ENCODE measurements at regions not wholly inside any gene's neighbourhood (a gene's known extent, or its start where the extent isn't known, plus 50 kb on each side); places are given as distances from the start of the nearest gene placed in this dataset.

- Mint-ChIP-seq H3K4me3 (no peak overlapping the region), H3K9me3 (peaks cover 5% of the 10 kb centered on the region; the same call in 1 of the 3 replicates), H3K27me3 (ENCODE audit: insufficient read depth, low read depth, poor library complexity) (peaks cover 9% of the 10 kb centered on the region), H3K27ac (no peak overlapping the region), H3K36me3 (ENCODE audit: low read depth) (no peaks in the 10 kb centered on the region), H3K4me1 (peaks cover 30% of the 10 kb centered on the region)
- H3K9me2 ChIP-seq (ENCODE audit: insufficient read depth) = peaks cover 26% of the 10 kb centered on the region; the same call in 1 of the 2 replicates
- H3K36me3 ChIP-seq (ENCODE audit: insufficient read depth) = no peaks in the 10 kb centered on the region
- no peaks in the 10 kb centered on the region for H3K27me3 ChIP-seq (ENCODE audit: insufficient read depth)
- no peak for ATAC-seq
- DNase-seq (ENCODE audit: low spot score) = no peak
- H3F3A ChIP-seq (replicated peaks; ENCODE audit: low read depth) = peaks cover 17% of the 10 kb centered on the region
- no peaks in the 10 kb centered on the region for H3K79me2 ChIP-seq (replicated peaks; ENCODE audit: insufficient read depth)
- H3K4me3 ChIP-seq = no peak overlapping the region
- no peak overlapping the region for H3K27ac ChIP-seq (ENCODE audit: low read depth)
- no peak for TF ChIP-seq REST (IDR thresholded peaks at IDR 0.05; ENCODE audit: unreplicated experiment)
- no peak for TF ChIP-seq ZNF331 (CRISPR knock-in tag; IDR thresholded peaks at IDR 0.05; ENCODE audit: low read depth)
- TF ChIP-seq, protein P1, sequence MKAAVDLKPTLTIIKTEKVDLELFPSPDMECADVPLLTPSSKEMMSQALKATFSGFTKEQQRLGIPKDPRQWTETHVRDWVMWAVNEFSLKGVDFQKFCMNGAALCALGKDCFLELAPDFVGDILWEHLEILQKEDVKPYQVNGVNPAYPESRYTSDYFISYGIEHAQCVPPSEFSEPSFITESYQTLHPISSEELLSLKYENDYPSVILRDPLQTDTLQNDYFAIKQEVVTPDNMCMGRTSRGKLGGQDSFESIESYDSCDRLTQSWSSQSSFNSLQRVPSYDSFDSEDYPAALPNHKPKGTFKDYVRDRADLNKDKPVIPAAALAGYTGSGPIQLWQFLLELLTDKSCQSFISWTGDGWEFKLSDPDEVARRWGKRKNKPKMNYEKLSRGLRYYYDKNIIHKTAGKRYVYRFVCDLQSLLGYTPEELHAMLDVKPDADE (IDR thresholded peaks at IDR 0.05) = no peak
- TF ChIP-seq, protein P2, sequence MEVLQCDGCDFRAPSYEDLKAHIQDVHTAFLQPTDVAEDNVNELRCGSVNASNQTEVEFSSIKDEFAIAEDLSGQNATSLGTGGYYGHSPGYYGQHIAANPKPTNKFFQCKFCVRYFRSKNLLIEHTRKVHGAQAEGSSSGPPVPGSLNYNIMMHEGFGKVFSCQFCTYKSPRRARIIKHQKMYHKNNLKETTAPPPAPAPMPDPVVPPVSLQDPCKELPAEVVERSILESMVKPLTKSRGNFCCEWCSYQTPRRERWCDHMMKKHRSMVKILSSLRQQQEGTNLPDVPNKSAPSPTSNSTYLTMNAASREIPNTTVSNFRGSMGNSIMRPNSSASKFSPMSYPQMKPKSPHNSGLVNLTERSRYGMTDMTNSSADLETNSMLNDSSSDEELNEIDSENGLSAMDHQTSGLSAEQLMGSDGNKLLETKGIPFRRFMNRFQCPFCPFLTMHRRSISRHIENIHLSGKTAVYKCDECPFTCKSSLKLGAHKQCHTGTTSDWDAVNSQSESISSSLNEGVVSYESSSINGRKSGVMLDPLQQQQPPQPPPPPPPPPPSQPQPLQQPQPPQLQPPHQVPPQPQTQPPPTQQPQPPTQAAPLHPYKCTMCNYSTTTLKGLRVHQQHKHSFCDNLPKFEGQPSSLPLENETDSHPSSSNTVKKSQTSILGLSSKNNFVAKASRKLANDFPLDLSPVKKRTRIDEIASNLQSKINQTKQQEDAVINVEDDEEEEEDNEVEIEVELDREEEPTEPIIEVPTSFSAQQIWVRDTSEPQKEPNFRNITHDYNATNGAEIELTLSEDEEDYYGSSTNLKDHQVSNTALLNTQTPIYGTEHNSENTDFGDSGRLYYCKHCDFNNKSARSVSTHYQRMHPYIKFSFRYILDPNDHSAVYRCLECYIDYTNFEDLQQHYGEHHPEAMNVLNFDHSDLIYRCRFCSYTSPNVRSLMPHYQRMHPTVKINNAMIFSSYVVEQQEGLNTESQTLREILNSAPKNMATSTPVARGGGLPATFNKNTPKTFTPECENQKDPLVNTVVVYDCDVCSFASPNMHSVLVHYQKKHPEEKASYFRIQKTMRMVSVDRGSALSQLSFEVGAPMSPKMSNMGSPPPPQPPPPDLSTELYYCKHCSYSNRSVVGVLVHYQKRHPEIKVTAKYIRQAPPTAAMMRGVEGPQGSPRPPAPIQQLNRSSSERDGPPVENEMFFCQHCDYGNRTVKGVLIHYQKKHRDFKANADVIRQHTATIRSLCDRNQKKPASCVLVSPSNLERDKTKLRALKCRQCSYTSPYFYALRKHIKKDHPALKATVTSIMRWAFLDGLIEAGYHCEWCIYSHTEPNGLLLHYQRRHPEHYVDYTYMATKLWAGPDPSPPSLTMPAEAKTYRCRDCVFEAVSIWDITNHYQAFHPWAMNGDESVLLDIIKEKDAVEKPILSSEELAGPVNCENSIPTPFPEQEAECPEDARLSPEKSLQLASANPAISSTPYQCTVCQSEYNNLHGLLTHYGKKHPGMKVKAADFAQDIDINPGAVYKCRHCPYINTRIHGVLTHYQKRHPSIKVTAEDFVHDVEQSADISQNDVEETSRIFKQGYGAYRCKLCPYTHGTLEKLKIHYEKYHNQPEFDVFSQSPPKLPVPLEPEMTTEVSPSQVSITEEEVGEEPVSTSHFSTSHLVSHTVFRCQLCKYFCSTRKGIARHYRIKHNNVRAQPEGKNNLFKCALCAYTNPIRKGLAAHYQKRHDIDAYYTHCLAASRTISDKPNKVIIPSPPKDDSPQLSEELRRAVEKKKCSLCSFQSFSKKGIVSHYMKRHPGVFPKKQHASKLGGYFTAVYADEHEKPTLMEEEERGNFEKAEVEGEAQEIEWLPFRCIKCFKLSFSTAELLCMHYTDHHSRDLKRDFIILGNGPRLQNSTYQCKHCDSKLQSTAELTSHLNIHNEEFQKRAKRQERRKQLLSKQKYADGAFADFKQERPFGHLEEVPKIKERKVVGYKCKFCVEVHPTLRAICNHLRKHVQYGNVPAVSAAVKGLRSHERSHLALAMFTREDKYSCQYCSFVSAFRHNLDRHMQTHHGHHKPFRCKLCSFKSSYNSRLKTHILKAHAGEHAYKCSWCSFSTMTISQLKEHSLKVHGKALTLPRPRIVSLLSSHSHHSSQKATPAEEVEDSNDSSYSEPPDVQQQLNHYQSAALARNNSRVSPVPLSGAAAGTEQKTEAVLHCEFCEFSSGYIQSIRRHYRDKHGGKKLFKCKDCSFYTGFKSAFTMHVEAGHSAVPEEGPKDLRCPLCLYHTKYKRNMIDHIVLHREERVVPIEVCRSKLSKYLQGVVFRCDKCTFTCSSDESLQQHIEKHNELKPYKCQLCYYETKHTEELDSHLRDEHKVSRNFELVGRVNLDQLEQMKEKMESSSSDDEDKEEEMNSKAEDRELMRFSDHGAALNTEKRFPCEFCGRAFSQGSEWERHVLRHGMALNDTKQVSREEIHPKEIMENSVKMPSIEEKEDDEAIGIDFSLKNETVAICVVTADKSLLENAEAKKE (CRISPR knock-in tag; IDR thresholded peaks at IDR 0.05) = no peak
- TF ChIP-seq CREB1 (CRISPR knock-in tag; IDR thresholded peaks at IDR 0.05; ENCODE audit: low read depth) = no peak
- no peak for TF ChIP-seq JUNB (IDR thresholded peaks at IDR 0.05; ENCODE audit: unreplicated experiment)
- TF ChIP-seq EZH2 (IDR thresholded peaks at IDR 0.05; ENCODE audit: low read depth, unreplicated experiment) = no peak
- TF ChIP-seq NANOG (IDR thresholded peaks at IDR 0.05; ENCODE audit: borderline replicate concordance) = no peak
- TF ChIP-seq STAT1 (IDR thresholded peaks at IDR 0.05; ENCODE audit: unreplicated experiment) = no peak
- TF ChIP-seq EZH2phosphoT487 (IDR thresholded peaks at IDR 0.05; ENCODE audit: unreplicated experiment) = no peak
- TF ChIP-seq, protein P3, sequence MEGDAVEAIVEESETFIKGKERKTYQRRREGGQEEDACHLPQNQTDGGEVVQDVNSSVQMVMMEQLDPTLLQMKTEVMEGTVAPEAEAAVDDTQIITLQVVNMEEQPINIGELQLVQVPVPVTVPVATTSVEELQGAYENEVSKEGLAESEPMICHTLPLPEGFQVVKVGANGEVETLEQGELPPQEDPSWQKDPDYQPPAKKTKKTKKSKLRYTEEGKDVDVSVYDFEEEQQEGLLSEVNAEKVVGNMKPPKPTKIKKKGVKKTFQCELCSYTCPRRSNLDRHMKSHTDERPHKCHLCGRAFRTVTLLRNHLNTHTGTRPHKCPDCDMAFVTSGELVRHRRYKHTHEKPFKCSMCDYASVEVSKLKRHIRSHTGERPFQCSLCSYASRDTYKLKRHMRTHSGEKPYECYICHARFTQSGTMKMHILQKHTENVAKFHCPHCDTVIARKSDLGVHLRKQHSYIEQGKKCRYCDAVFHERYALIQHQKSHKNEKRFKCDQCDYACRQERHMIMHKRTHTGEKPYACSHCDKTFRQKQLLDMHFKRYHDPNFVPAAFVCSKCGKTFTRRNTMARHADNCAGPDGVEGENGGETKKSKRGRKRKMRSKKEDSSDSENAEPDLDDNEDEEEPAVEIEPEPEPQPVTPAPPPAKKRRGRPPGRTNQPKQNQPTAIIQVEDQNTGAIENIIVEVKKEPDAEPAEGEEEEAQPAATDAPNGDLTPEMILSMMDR (conservative IDR thresholded peaks at IDR 0.05; ENCODE audit: low read depth in 2 of 2) = no peak
- TF ChIP-seq POLR2AphosphoS5 (IDR thresholded peaks at IDR 0.05; ENCODE audit: low read depth) = no peak
- no peak for TF ChIP-seq ZNF114 (CRISPR knock-in tag; IDR thresholded peaks at IDR 0.05)
- peaks cover 16% of the 10 kb centered on the region for H3K4me1 ChIP-seq (ENCODE audit: insufficient read depth)
- no peak overlapping the region for H3K4me2 ChIP-seq
- no peaks in the 10 kb centered on the region for H4K20me1 ChIP-seq (replicated peaks; ENCODE audit: insufficient read depth)
- no peak overlapping the region for H2AFZ ChIP-seq
Observed at GRCh38 chr9:107671588-107671987, 182.0 kb upstream of the KLF4 start.

Data from GM23338 (cell line).